Neural progenitor cell (in vitro differentiated cells): ENCODE measurements at regions not wholly inside any gene's neighbourhood (a gene's known extent, or its start where the extent isn't known, plus 50 kb on each side); places are given as distances from the start of the nearest gene placed in this dataset.

Experiments
- EZH2 ChIP-seq: fragments of 200-600 bp; sonication (generic); IDR thresholded peaks from 2 replicates; pipeline ENCODE4 v1.6.1; 2017; ENCODE audit warnings: antibody characterized with exemption, mild to moderate bottlenecking, moderate library complexity
- EZH2phosphoT487 ChIP-seq: fragments of 200-600 bp; sonication (generic); IDR thresholded peaks from 2 replicates; pipeline ENCODE4 v1.6.1; 2017; ENCODE audit warnings: antibody characterized with exemption

DNA sequence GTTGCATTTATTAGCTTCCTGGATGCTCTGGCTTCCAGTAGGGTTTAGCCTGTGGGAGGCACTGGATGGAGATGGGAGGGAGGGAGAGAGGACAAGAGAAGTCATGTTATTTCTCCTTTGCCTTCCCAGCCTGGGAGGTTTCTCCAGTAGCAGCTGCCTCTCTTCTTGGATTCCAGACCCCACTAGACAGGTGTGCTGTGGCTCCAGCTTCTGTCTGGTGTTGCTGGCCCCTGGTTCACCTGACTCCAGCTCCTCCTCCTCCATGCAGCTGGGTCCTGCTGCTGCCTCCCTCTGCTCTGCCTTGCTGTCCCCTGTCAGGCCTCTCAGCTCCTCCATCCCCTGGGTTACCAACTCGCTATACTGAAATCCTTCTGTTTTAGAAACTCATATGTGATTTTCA lies 188.9 kb upstream of the TNP1 start:
- TF ChIP-seq EZH2 (no peak), EZH2phosphoT487 (no peak)
